Activated CD8-positive, alpha-beta memory T cell treated with anti-CD3 and anti-CD28 coated beads, Interleukin-2, amount 50 U/mL, for 24 hours (primary cell): ENCODE measurements at regions not wholly inside any gene's neighbourhood (a gene's known extent, or its start where the extent isn't known, plus 50 kb on each side); places are given as distances from the start of the nearest gene placed in this dataset.
"Not testable (repeated sequence)": the region's sequence is repeated elsewhere in the genome, so short reads cannot be mapped to it uniquely, and the experiment has no call there.

Experiments
- DNase-seq: peaks from one replicate; pipeline ENCODE4 v3.0.0-alpha.2; 2020; ENCODE audit errors: extremely low read depth

DNA sequence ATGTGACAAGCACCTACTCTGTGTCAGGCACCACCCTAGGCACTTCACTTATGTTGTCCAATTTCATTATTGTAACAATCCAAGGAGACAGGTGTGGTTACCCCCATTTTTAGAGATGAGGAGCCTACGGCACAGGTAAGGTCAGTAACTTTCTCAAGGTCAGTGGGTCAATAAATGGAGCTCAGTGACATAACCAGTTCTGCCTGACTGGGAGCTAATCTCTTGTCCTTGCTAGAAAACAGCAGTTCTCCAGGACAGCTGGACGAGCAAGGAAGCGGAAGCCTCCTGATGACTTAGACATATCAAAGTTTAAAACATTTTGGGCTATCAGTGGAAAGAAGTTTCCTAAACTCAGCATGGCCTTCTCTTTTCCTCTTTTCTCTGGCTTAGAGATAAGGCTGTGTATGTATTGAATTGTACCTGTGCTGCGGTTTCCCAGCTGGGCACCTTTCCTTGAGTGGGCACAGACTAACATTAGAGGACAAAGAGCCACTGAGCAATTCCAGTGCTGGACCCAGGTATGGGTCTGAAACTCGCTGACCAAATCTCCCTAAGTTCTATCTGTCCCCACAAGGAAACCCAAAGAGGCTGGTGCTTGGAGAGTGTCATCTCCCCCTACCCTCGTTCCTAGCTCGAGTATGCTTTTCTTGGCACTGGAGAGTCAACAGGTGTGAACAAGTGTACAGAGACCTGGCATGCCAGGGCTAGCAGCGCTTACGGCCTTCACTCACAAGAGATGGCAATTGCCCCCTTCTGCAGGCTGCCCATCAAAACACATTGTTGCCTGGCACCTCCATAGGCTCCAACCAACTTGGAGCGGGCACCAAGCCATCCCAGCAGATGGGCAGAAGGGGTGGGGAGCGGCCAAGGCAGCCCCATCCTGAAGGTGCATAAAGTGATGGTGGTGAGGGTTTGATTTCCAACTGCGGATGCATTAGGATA lies 456.1 kb upstream of the PROX1 start:
- DNase-seq = no peak

DNA sequence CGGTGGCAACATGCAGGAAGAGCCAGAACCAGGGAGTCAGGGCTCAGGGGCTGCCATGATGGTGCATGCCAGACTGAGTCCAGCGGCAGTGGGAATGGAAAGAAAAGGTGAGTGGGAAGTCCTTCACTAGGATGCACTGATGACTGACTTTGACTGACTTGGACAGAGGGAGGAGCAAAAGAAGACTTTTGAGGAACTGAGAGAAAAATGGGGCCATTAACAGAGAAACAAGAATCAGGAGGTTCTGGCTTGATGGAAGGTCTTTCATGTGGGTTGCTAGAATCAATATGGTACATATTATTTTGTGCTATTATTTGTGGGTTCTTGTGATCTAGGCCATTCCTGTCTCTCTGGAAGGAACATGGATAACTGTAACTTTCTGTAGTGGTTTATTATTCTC lies 454.6 kb upstream of the PROX1 start:
- no peak for DNase-seq

DNA sequence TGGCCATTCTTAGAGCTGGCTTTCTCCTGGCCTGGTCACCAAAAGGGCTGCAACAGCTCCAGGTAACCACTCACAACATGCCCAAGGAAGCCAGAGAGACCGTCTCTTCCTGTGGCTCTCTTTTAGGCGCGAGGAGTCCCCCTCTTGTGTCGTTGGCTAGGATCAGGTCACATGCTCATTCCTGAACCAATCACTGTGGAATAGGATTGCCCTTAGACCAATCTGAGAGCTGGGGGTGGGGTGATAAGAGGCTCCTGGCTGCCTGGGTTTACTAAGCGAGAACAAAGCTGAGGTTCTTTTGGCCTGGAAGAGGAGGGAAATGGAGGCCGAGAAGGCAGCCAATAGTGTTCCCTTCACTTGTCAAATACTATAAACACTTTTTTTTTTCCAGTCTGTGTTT lies 452.1 kb upstream of the PROX1 start:
- no peak for DNase-seq

DNA sequence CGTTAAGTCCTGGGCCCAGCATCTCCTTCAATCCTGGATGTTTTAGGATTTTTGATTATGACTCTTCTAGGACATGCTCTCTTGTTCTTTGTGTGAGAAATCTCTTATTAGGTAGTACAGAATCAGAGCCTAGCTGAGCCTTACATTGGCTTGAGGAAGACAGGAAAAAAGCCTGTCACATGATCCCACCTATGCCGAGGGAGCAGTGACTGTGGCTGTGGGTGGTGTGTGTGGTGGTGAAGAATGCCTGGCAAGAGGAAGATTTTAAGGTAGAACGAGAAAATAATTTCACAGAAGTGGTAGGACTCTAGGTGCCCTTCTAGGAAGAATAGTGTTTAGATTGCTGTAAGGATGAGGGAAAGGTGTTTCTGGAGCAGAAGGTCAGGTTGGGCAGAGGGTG lies 449.5 kb upstream of the PROX1 start:
- no peak for DNase-seq

DNA sequence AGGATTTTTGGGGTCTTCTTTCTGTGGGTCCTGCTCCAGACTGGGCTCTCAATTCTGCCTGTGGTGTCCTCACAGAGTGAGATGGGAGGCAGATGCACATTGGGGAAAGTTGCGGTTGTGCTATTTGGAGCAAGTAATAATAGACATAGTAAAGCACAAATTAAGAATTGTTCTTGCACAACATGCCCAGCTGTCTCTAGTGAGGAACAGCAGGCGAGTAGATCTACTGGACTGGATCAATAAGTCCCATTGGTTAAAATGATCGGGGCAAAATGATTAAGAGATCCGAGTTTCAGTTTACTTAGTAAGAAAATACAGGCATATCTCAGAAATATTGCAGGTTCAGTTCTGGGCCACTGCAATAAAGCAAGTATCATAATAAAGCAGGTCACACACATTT lies 448.3 kb upstream of the PROX1 start:
- DNase-seq = no peak

DNA sequence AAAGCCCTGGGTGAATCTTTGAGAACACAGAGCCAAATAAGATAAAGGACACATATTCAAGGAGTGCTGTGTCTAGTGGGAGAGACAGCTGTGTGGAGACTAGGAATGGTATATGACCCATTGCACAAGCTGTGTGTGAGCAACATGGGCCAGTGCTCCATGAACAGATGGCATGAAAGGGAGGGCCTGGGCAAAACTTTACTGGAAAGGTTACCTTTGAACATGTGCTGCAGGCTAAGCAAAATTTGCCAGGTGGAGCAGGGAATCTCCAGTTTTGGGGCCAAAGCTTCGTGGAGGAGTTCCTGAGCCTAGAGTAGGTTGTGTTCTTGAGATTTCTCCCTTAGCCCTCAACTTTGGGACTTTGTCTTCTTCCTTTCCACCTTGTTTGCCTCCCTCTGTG lies 446.1 kb upstream of the PROX1 start:
- DNase-seq = no peak

DNA sequence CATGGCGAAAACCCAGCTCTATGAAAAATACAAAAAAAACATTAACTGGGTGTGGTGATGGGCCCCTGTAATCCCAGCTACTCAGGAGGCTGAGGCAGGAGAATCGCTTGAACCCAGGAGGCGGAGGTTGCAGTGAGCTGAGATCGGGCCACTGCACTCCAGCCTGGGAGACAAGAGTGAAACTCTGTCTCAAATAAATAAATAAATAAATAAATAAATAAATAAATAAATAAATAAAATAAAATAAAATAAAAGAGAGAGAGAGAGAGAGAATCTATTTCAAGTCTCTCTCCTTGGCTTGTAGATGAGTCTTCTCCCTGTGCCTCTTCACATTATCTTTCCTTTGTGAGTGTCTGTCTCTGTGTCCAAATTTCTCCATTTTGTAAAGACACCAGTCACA lies 442.6 kb upstream of the PROX1 start:
- DNase-seq = not testable (repeated sequence)

DNA sequence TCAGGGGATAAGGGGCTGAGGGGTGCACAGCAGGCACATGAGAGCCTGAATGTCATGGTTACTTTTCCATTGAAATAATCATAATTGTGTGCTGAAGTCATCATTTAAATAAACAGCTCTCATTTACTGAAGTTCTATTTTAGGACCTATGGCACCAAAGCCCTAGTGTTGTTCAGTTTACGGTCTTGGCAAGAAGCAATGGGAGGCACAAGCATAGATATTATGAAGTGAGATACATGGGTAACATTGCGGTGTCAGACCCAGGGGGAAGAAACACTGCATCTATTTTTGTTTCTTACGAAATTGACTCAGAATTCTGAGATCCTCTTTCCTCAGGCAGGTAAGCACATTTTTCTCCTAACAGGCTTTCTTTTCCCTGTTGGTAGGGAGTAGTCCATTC lies 437.8 kb upstream of the PROX1 start:
- DNase-seq = no peak

DNA sequence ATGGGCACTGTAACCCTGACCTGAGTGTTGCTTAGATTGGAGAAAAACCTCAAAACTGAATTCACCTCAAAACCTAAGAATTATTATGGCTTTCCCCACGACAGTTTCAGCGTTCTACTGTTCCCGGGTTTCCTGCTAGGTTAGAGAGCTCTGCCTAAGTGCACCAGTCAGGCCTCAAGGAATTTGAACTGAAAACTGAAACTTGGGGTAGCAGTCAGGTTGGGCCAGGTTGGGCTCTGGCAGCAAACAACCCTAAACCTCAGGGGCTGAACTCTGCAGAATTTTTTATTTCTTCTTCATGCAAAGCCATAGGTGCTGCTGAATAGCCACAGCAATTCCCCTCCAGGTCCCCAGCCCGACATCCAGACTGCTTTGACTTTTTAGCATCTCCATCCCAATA lies 437.0 kb upstream of the PROX1 start:
- no peak for DNase-seq

DNA sequence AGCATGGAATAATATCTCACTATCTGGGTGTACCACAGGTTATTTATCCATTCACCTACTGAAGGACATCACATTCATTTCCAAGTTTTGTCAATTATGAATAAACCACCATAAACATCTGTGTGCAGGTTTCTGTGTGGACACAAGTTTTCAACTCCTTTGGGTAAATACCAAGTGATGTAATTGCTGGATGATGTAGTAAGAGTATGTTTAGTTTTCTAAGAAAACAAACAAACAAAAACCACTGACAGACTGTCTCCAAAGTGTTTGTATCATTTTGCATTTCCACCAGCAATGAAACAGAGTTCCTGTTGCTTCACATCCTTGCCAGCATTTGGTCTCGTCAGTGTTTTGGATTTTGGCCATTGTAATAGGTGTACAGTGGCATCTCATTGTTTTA lies 435.7 kb upstream of the PROX1 start:
- no peak for DNase-seq

DNA sequence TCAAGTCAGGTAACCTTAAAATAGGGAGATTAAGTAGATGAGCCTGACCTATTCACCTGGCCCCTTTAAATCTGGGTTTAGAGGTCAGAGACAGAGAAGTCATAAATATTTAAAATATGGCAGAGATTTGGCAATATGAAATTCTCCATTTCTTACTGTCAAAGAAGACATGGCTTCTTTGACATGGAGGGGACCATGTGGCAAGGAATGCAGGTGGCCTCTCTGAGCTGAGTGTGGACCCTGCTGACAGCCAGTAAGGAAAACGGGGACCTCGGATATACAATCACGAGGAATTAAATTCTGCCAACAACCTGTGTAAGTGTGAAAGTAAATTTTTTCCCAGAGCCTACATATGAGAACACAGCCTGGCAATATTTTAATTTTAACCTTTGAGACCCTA lies 427.5 kb upstream of the PROX1 start:
- DNase-seq = no peak

DNA sequence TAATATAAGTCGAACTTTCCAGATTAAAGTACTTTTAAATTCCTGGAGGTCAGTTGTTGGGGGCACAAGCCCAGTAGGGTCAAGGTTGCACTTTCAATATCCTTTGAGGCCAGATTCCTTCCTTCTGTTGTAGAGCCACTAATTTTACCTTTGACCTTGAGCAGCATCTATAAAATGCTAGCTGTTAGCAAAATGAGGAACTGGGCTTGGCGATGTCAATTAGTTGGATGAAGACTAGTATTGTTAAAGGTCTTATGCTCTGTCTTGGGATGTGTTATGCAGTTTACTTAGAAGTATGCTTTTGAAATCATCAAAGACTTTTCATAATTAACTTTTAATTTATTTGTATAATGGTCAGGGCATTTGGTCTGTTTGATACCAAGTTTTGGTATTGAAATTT lies 425.9 kb upstream of the PROX1 start:
- DNase-seq = no peak

DNA sequence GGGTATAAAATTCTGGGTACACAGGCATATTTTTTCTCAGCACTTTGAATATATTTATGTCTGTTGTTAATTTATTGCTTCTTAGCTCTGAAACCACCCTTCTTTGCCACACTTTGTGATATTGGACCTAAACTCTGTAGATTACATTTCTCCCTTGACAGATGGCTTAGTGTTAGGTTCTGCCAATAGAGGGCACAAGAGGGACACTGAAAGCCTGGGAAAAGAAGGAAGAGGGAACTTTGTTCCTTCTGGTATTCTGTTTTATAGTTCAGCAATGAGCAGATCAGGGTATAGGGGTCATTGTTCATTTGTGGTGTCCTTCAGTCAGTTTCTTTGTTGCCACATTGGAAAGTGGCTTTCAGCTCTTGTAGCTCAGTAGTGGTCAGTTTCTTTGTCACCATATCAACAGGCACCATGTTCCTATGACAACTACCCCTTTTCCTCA lies 423.5 kb upstream of the PROX1 start:
- no peak for DNase-seq

DNA sequence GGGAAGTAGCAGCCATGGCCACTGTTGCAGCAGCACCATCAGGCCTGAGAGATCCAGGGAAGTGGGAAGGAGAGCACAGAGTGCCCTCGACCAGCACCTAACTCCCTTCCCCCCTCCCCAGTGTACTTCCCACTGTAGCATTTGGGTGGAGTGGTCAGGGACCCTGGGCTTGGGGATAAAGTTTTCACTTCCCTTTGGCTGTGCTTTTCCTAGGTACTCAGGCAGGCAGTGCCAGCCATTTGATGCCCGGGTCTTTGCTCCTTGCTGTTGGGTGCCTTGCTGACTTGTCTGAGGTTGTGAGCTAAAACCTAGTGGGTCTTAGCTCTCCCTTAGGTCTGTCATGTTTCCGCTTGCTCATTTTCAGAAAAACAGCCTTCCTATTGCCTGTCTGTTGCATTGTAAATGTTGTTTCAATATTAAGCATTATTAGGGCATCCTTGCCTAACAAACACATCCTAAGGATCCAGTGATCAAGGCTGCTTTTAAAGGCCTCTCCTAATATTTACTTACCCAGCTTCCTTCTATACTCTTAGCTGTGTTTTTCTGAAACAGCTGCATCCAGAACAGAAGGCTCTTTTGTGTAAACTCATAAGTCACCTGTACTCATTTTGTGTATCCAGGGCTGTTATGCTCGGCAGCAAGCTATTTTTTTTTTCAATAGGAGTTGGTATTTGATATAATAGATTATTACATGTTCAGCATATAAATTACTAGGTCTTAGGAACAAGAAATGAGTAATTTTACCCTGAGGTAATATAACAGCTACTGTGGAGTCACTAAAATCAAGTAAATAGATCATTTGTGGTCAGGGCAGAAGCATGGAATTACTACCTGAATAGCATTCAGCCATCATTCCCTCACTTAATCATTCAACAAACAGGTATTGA lies 418.6 kb upstream of the PROX1 start:
- no peak for DNase-seq

DNA sequence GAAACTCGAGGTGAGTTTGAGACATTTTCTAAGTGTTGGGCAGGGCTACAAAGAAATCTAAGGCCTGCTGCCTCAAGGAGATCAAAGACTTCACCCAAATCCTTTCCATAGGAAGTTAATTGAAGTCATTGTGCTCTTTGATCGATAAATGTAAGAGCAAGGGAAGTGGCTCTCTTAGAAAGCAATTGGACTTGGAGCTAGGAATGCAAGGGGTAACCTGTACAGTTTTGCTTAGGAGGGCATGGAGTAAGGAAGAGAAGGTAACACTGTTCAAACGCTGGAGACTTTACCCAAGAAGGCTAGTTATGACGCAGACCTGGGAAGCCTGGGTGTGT lies 418.0 kb upstream of the PROX1 start:
- DNase-seq = no peak

DNA sequence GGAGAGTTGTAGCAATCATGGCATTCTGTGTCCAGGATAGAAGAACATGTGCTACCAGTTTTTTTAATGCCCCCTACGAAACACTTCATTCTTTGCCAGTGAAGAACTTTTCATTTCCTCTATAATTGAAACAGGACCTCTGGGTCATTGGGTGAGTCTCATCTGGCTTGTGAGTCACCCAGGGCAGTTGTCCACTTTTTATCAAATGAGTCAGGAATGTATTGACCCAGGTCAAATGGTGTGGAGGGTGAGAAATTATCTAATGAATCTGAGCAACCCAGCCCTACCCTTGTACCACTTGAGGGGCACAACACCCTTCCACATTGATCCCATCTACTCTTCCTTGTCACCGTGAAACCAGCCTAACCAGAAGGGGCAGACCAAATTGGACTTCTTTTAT lies 417.3 kb upstream of the PROX1 start:
- DNase-seq = no peak

DNA sequence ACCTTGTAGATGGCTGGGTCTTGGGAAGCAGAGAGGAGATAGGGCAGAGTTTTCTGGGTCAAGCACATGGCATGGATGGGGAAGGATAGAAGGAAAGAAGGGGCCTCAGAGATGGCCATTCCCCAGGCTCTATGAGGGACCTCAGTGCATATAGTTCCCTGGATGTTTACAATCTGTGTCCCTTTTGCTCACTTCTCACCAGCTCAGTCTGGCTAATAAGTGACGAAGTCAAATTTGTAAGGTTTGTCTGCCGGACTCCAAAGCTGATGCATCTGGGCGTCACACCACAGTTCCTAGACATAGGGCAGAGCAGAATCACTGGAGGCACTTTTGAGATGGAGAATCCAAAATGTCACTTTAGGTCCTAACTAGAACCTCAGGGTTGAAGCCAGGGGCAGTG lies 416.4 kb upstream of the PROX1 start:
- no peak for DNase-seq

DNA sequence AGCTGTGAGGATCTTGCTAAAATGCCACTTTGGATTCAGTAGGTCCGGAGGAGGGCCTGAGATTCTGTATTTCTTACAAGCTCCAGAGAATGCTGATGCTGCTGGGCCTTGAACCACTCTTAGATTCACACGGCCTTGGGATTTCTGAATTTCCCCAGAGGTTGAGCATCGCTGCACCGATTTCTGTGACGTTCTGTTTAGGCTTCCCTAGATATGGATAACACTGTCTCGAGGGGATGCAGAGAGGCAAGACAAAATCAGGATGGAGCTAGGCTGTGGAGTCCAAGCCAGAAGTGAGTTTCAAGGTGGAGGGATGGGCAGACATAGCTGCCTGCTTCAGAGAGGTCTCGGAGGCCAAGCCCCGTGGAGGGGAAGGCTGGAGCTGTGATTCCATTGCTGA lies 415.9 kb upstream of the PROX1 start:
- DNase-seq = no peak

DNA sequence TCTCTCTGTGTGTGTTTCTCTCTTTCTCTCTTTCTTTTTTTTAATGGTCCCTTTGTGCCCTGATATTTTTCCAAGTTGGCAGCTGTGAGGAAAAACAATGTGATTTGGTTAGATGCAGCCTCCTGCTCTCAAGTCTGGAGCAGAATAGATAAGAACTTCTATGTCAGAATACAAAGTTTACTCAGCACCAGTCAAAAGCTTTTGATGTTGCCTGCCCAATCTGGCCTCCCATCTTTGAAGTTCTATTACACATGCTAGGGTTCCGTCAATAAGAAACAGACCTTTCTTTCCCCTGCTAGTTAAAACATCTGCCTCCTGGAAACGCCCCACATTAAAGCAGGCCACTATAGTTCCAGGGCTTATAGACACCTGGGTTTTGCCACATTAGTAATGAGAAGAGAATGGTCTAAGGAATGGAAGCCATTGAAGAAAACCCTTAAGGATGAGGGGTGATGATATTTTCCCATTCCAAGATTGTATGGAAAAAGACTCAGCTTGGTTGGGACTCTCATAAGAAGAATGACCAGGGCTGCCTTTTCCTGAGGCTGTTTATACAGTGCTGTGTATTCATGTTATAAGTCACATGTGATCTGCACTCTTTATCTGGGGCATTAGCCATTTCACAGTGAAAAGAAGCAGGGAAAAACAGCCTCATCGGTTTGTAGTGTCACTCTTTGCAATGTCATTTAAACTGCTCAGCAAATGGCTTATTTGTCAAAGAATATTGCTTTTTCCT lies 414.7 kb upstream of the PROX1 start:
- no peak for DNase-seq

DNA sequence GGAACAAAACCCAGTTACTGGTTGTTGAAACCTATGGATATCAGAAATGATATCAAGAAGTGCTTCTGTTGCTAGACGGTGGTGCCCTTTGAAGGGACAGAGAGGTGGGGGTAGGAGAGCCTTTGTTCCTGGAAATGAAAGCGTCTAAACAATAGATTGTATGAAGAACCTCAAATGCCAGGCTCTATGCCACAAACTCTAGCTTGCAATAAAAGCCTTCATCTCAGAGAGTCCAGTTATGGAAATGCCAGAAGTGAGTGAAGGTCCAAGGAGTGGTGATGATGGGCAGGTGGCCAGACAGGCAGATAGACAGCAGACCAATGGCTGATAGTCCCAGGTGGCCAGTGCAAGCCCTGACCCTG lies 414.1 kb upstream of the PROX1 start:
- no peak for DNase-seq

DNA sequence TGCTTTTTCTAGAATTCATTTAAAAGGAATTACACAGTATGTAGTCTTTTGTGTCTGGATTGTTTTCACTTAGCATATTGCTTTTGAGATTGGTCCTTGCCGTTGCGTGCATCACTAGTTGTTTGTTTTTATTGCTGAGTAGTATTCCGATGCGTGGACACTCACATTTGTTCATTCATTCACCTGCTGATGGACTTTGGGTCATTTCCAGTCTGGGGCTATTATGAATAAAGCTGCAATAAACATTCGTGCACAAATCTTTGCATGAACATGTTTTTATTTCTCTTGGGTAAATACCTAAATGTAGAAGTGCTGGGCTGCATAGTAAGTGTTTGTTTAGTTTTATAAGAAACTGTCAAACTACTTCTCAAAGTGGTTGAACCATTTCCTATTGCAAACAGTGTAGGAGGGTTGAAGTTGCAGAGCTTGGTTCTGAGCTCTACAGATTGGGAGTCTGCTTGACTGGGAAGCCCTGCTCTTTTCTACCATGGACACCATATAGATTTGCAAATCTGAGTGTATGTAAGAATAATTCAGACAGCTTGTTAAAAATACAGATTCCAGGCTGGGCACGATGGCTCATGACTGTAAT lies 404.7 kb upstream of the PROX1 start:
- no peak for DNase-seq

DNA sequence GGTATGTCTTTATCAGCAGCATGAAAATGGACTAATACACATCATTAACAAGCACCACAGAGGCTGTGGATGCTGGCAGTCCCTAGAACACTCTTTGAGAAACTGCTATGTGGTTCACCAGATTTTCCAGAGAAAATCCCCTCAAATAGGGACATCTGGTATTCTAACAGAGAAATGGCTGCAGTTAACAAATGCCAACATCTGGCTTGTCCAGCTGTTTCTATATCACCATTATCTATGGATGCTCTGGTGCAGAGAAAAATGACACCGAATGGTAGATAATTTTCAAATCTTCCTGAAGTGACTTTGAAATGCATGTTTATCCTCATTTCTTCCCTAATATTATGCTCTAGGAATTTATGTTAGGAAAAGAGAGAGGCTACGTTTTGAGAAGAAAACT lies 403.5 kb upstream of the PROX1 start:
- no peak for DNase-seq
